Endothelial cell of umbilical vein (primary cell): ENCODE measurements at regions not wholly inside any gene's neighbourhood (a gene's known extent, or its start where the extent isn't known, plus 50 kb on each side); places are given as distances from the start of the nearest gene placed in this dataset.

ENCODE experiments used
- BruUV-seq: library from RNA; stranded (reverse); fragments of 400-500 nt; replicated peaks from 2 replicates; lab custom pipeline; 2021; lab: Mats Ljungman, UMichigan
- CTCF ChIA-PET: fragments of 300-600, 350-600 bp; sonication (Branson Sonifier 250); formaldehyde crosslinking; loops from one replicate; lab custom pipeline; 2021; ENCODE audit warnings: antibody characterized with exemption, inconsistent platforms; lab: Charles Lee
- POLR2A ChIA-PET: fragments of 300-600, 350-600 bp; sonication (Branson Sonifier 250); formaldehyde crosslinking; loops from one replicate; lab custom pipeline; 2021; ENCODE audit warnings: antibody characterized with exemption, inconsistent platforms; lab: Charles Lee
- DNase-seq: peaks from one replicate; pipeline ENCODE4 v3.0.0-alpha.2; 2011; ENCODE audit warnings: low read depth, low spot score
- FAIRE-seq: peaks from 2 replicates; lab custom pipeline; 2011; peaks lifted over from hg19 to GRCh38; lab: Jason Lieb, UNC
- H2AFZ ChIP-seq: 2 replicates; pipeline ENCODE4 v1.6.0; 2012; ENCODE audit warnings: low read depth, low read length, control low read depth, inconsistent platforms
- H3K27ac ChIP-seq: 2 replicates; pipeline ENCODE4 v1.5.1; 2011; ENCODE audit warnings: low read depth, mild to moderate bottlenecking, control low read depth, low read length, moderate library complexity; ENCODE audit not compliant: insufficient read depth
- H3K27me3 ChIP-seq, 2 experiments: 2 replicates each; pipeline versions ENCODE4 v1.6.0 to v1.6.1; 2011; ENCODE audit warnings: low read length in 2 of 2, mixed read lengths in 1 of 2; ENCODE audit not compliant: control insufficient read depth in 2 of 2, insufficient read depth in 2 of 2
- H3K36me3 ChIP-seq, 2 experiments: 2 replicates in 1 of 2; 3 replicates in 1 of 2; pipeline ENCODE4 v1.5.1; 2011; ENCODE audit warnings: low read length in 2 of 2, mild to moderate bottlenecking in 1 of 2, moderate library complexity in 1 of 2; ENCODE audit not compliant: control insufficient read depth in 2 of 2, insufficient read depth in 2 of 2; ENCODE audit errors: extremely low read depth in 1 of 2
- H3K4me1 ChIP-seq: 3 replicates; pipeline ENCODE4 v1.5.1; 2011; ENCODE audit warnings: mild to moderate bottlenecking, low read length; ENCODE audit not compliant: control insufficient read depth, insufficient read depth; ENCODE audit errors: extremely low read depth
- H3K4me2 ChIP-seq: 2 replicates; pipeline ENCODE4 v1.6.1; 2011; ENCODE audit warnings: low read length, control low read depth, mixed read lengths; ENCODE audit not compliant: insufficient read depth
- H3K4me3 ChIP-seq, 3 experiments: fragments of 200-600 bp in 1 of 3; sonication (generic), shearing (Covaris generic) in 1 of 3; replicated peaks in 1 of 3; 2 replicates each; pipeline ENCODE4 v1.5.1; 2011 to 2016; ENCODE audit warnings: control low read depth in 3 of 3, low read length in 3 of 3, mild to moderate bottlenecking in 2 of 3, inconsistent platforms in 1 of 3, low read depth in 1 of 3, moderate library complexity in 1 of 3; ENCODE audit not compliant: insufficient read depth in 1 of 3
- H3K79me2 ChIP-seq: 2 replicates; pipeline ENCODE4 v1.6.0; 2012; ENCODE audit warnings: low read length, inconsistent platforms; ENCODE audit not compliant: control insufficient read depth, insufficient read depth
- H3K9ac ChIP-seq: replicated peaks from 2 replicates; pipeline ENCODE3; 2011; ENCODE audit warnings: low read length, control low read depth; ENCODE audit not compliant: insufficient read depth; ENCODE audit errors: extremely low read depth
- H3K9me1 ChIP-seq: replicated peaks from 3 replicates; pipeline ENCODE4 v1.6.0; 2011; ENCODE audit warnings: mild to moderate bottlenecking, low read length; ENCODE audit not compliant: control insufficient read depth, insufficient read depth; ENCODE audit errors: extremely low read depth
- H3K9me3 ChIP-seq: replicated peaks from 2 replicates; pipeline ENCODE4 v1.5.1; 2012; ENCODE audit warnings: low read length, inconsistent platforms; ENCODE audit not compliant: control insufficient read depth, insufficient read depth
- H4K20me1 ChIP-seq: replicated peaks from 2 replicates; pipeline ENCODE3; 2011; ENCODE audit warnings: mild to moderate bottlenecking, low read length; ENCODE audit not compliant: control insufficient read depth, insufficient read depth; ENCODE audit errors: extremely low read depth
- EZH2 ChIP-seq: IDR thresholded peaks from 2 replicates; pipeline ENCODE4 v1.6.1; 2012; ENCODE audit warnings: borderline replicate concordance, low read depth, mild to moderate bottlenecking, moderate library complexity, low read length, inconsistent platforms; ENCODE audit not compliant: severe bottlenecking
- FOS ChIP-seq: IDR thresholded peaks from 2 replicates; pipeline ENCODE4 v1.6.1; 2011; ENCODE audit warnings: mild to moderate bottlenecking, low read length, moderate library complexity, borderline replicate concordance; ENCODE audit not compliant: insufficient read depth
- GATA2 ChIP-seq: IDR thresholded peaks from 2 replicates; pipeline ENCODE4 v1.7.0; 2011; ENCODE audit warnings: low read depth, mild to moderate bottlenecking, moderate library complexity, mixed read lengths, low read length; ENCODE audit not compliant: insufficient read length, insufficient read depth
- JUN ChIP-seq: IDR thresholded peaks from 2 replicates; pipeline ENCODE4 v1.6.1; 2011; ENCODE audit warnings: borderline replicate concordance, low read depth; ENCODE audit not compliant: insufficient read length, insufficient read depth
- MYC ChIP-seq: IDR thresholded peaks from one replicate; pipeline ENCODE4 v1.6.1; 2011; ENCODE audit warnings: mild to moderate bottlenecking, low read depth, low read length
- POLR2A ChIP-seq: IDR thresholded peaks from 2 replicates; pipeline ENCODE4 v1.6.1; 2012; ENCODE audit warnings: low read depth, mild to moderate bottlenecking, control low read depth, low read length
- POLR2AphosphoS5 ChIP-seq: IDR thresholded peaks from 2 replicates; pipeline ENCODE4 v1.6.1; 2012; ENCODE audit warnings: low read depth, mild to moderate bottlenecking, control low read depth, low read length, moderate library complexity; ENCODE audit not compliant: insufficient read depth
- dilution Hi-C: fragments of 300-500 bp; cut with MboI; formaldehyde crosslinking; loops from one replicate; pipeline ENCODE4 v1.15.0; 2019; ENCODE audit warnings: low sequenced_read_pairs; ENCODE audit not compliant: extremely low pct_ligation_motif_present
- intact Hi-C: fragments of 100-400 bp; cut with micrococcal nuclease; formaldehyde crosslinking; loops from one replicate; pipeline ENCODE4 v1.10.0; 2022
- TF ChIP-seq, protein P1 (sequence below): IDR thresholded peaks from 2 replicates; pipeline ENCODE4 v1.6.1; 2011; ENCODE audit not compliant: insufficient read depth, insufficient read length
- TF ChIP-seq, protein P2 (sequence below), 2 donors: IDR thresholded peaks; 1 replicate in 1 of 2; 2 replicates in 1 of 2; pipeline ENCODE4 v1.5.1; 2011; ENCODE audit warnings: low read length in 2 of 2, mild to moderate bottlenecking in 2 of 2, moderate library complexity in 2 of 2, control low read depth in 1 of 2, inconsistent platforms in 1 of 2, low read depth in 1 of 2; ENCODE audit not compliant: insufficient read depth in 1 of 2; ENCODE audit errors: extremely low read depth in 1 of 2

DNA sequence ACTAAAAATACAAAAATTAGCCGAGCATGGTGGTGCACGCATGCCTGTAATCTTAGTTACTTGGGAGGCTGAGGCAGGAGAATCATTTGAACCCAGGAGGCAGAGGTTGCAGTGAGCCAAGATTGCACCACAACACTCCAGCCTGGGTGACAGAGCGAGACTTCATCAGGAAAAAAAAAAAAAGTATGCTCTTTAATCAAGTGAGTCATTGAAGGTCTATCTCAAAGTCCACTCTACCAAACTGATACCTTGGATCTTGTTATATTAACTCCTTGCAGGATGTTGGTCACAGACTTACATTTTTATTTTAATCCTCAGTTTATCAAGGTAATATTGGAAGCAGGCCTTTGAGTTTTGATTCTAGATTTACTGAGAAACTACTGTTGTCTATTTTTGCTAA lies 348.7 kb downstream of the COL12A1 start:
- intact Hi-C loops (no loop called here), dilution Hi-C loops (no loop called here)
- Histone ChIP-seq H3K4me3 (no peak overlapping the region), H2AFZ (no peak overlapping the region), H3K36me3 (no peaks in the 10 kb centered on the region), H3K4me1 (no peaks in the 10 kb centered on the region), H3K4me2 (no peak overlapping the region), H3K9me3 (no peaks in the 10 kb centered on the region), H3K9me1 (no peaks in the 10 kb centered on the region), H3K27me3 (no peaks in the 10 kb centered on the region), H3K79me2 (no peaks in the 10 kb centered on the region), H3K9ac (no peak overlapping the region), H3K27ac (no peak overlapping the region), H4K20me1 (no peaks in the 10 kb centered on the region)
- ChIA-PET POLR2A (no interaction called here), CTCF (no interaction called here)
- no TSS peak for BruUV-seq
- FAIRE-seq (no peak), DNase-seq (no peak)
- TF ChIP-seq GATA2 = no peak
- no peak for TF ChIP-seq POLR2AphosphoS5
- TF ChIP-seq FOS = no peak
- TF ChIP-seq, protein P1, sequence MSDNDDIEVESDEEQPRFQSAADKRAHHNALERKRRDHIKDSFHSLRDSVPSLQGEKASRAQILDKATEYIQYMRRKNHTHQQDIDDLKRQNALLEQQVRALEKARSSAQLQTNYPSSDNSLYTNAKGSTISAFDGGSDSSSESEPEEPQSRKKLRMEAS = no peak
- TF ChIP-seq, protein P2, sequence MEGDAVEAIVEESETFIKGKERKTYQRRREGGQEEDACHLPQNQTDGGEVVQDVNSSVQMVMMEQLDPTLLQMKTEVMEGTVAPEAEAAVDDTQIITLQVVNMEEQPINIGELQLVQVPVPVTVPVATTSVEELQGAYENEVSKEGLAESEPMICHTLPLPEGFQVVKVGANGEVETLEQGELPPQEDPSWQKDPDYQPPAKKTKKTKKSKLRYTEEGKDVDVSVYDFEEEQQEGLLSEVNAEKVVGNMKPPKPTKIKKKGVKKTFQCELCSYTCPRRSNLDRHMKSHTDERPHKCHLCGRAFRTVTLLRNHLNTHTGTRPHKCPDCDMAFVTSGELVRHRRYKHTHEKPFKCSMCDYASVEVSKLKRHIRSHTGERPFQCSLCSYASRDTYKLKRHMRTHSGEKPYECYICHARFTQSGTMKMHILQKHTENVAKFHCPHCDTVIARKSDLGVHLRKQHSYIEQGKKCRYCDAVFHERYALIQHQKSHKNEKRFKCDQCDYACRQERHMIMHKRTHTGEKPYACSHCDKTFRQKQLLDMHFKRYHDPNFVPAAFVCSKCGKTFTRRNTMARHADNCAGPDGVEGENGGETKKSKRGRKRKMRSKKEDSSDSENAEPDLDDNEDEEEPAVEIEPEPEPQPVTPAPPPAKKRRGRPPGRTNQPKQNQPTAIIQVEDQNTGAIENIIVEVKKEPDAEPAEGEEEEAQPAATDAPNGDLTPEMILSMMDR (IDR thresholded peaks at IDR 0.05; ENCODE audit: extremely low read depth in 1 of 2, insufficient read depth in 1 of 2, low read depth in 1 of 2, low read length in 2 of 2) = no peak
- TF ChIP-seq POLR2A = no peak
- no peak for TF ChIP-seq EZH2
- no peak for TF ChIP-seq MYC
- TF ChIP-seq JUN = no peak
